HepG2 (cell line): ENCODE measurements at regions not wholly inside any gene's neighbourhood (a gene's known extent, or its start where the extent isn't known, plus 50 kb on each side); places are given as distances from the start of the nearest gene placed in this dataset.
A peak's percentile ranks its signal among the peaks of the same experiment; 100 is the strongest.

Experiments used
- ATAC-seq: fragments of 200-7000 bp; cut with Tn5 transposase; 3 replicates; pipeline ENCODE4 v1.9.1; 2020; ENCODE audit warnings: mild to moderate bottlenecking, moderate library complexity
- BruUV-seq: library from RNA; stranded (reverse); fragments of 400-500 nt; replicated peaks from 2 replicates; lab custom pipeline; 2021; lab: Mats Ljungman, UMichigan
- CTCF ChIA-PET: fragments of 300-600 bp; formaldehyde crosslinking; extraction: SDS; loops from one replicate; lab custom pipeline; 2021; ENCODE audit warnings: low total read pairs, inconsistent platforms, low intra/inter-chr PET ratio; lab: Yijun Ruan, JAX
- POLR2A ChIA-PET: fragments of 350-600 bp; sonication (Branson Sonifier 250); formaldehyde crosslinking; loops from one replicate; lab custom pipeline; 2020; ENCODE audit warnings: antibody characterized with exemption, inconsistent platforms; lab: Yijun Ruan, JAX
- DNase-seq: peaks from one replicate; pipeline ENCODE4 v3.0.0-alpha.2; 2015; ENCODE audit warnings: low spot score
- FAIRE-seq: peaks from 3 replicates; lab custom pipeline; 2011; peaks lifted over from hg19 to GRCh38; lab: Jason Lieb, UNC
- H2AFZ ChIP-seq: one replicate; pipeline ENCODE4 v1.6.1; 2011; ENCODE audit warnings: low read length, inconsistent platforms
- H3K27ac ChIP-seq: fragments of 300-600 bp; 3 replicates; pipeline ENCODE4 v1.8.0; 2011; ENCODE audit warnings: mixed run types, mild to moderate bottlenecking, mixed read lengths, low read length, inconsistent platforms; ENCODE audit not compliant: insufficient read depth; ENCODE audit errors: extremely low read length
- H3K27me3 ChIP-seq, 2 experiments: fragments of 200-600 bp in 1 of 2; 2 replicates in 1 of 2; 3 replicates in 1 of 2; pipeline versions ENCODE4 v1.6.0 to v1.8.0; 2011; ENCODE audit warnings: low read length in 2 of 2, mild to moderate bottlenecking in 2 of 2, moderate library complexity in 2 of 2, inconsistent platforms in 1 of 2; ENCODE audit not compliant: insufficient read depth in 2 of 2, control insufficient read depth in 1 of 2
- H3K36me3 ChIP-seq, 2 experiments: fragments of 200-600 bp in 1 of 2; replicated peaks in 1 of 2; 2 replicates in 1 of 2; 3 replicates in 1 of 2; pipeline versions ENCODE4 v1.5.1 to v1.8.0; 2011; ENCODE audit warnings: low read length in 2 of 2, inconsistent platforms in 1 of 2; ENCODE audit not compliant: insufficient read depth in 2 of 2, control insufficient read depth in 1 of 2
- H3K4me1 ChIP-seq: 2 replicates; pipeline ENCODE4 v1.5.1; 2012; ENCODE audit warnings: low read length, inconsistent platforms; ENCODE audit not compliant: insufficient read depth
- H3K4me2 ChIP-seq: 2 replicates; pipeline ENCODE4 v1.6.0; 2011; ENCODE audit warnings: low read depth, low read length, inconsistent platforms
- H3K4me3 ChIP-seq, 3 experiments: fragments of 200-600 bp in 1 of 3; sonication (generic), shearing (Covaris generic) in 1 of 3; replicated peaks in 1 of 3; 2 replicates each; pipeline ENCODE4 v1.5.1; 2011 to 2016; ENCODE audit warnings: low read length in 3 of 3, inconsistent platforms in 2 of 3, low read depth in 2 of 3, mild to moderate bottlenecking in 2 of 3, control low read depth in 1 of 3, mixed read lengths in 1 of 3; ENCODE audit not compliant: insufficient read depth in 1 of 3
- H3K79me2 ChIP-seq: one replicate; pipeline ENCODE4 v1.6.1; 2011; ENCODE audit warnings: low read length, inconsistent platforms; ENCODE audit not compliant: insufficient read depth
- H3K9ac ChIP-seq: 2 replicates; pipeline ENCODE4 v1.6.0; 2011; ENCODE audit warnings: mild to moderate bottlenecking, low read depth, low read length, inconsistent platforms; ENCODE audit not compliant: insufficient read depth
- H3K9me3 ChIP-seq: 2 replicates; pipeline ENCODE4 v1.5.1; 2012; ENCODE audit warnings: mild to moderate bottlenecking, low read length
- H4K20me1 ChIP-seq: 2 replicates; pipeline ENCODE4 v1.6.0; 2011; ENCODE audit warnings: inconsistent platforms, mild to moderate bottlenecking, low read length, moderate library complexity; ENCODE audit not compliant: insufficient read depth
- FIP1L1 ChIP-seq: fragments of 200-400 bp; formaldehyde crosslinking; IDR thresholded peaks from 2 replicates; pipeline ENCODE4 v1.6.1; 2018; ENCODE audit warnings: low read depth, mild to moderate bottlenecking, low read length, moderate library complexity, borderline replicate concordance; ENCODE audit not compliant: insufficient read depth
- KDM5A ChIP-seq: fragments of 200-600 bp; sonication (generic); IDR thresholded peaks from 2 replicates; pipeline ENCODE4 v1.7.0; 2018; ENCODE audit warnings: antibody characterized with exemption, mild to moderate bottlenecking, low read length, borderline replicate concordance
- MAFK ChIP-seq, 2 experiments: IDR thresholded peaks in 1 of 2; conservative IDR thresholded peaks in 1 of 2; 2 replicates each; pipeline ENCODE4 v1.6.1; 2011; ENCODE audit warnings: improper control_type of control experiment in 2 of 2, low read length in 2 of 2
- REL ChIP-seq: sonication (generic); formaldehyde crosslinking; conservative IDR thresholded peaks from 2 replicates; pipeline ENCODE4 v1.8.0; 2022; ENCODE audit warnings: mild to moderate bottlenecking, missing genetic modification reagents, moderate library complexity
- TGIF2 ChIP-seq: IDR thresholded peaks from 2 replicates; pipeline ENCODE4 v1.6.1; 2016; ENCODE audit warnings: control low read depth, missing compliant biosample characterization
- THYN1 ChIP-seq: sonication (generic); formaldehyde crosslinking; IDR thresholded peaks from 2 replicates; pipeline ENCODE4 v1.8.1; 2023; ENCODE audit warnings: low read depth, mild to moderate bottlenecking, moderate library complexity, missing genetic modification reagents, borderline replicate concordance
- WIZ ChIP-seq: sonication (generic); formaldehyde crosslinking; IDR thresholded peaks from 2 replicates; pipeline ENCODE4 v1.5.1; 2020; ENCODE audit warnings: mild to moderate bottlenecking, missing genetic modification reagents
- WGBS: methylation state at CpG from one replicate; pipeline ENCODE4 v1.1.6; 2017; ENCODE audit warnings: low lambda C conversion rate; 5-methylcytosine and 5-hydroxymethylcytosine counted together
- in situ Hi-C: cut with HindIII; loops from 2 replicates; pipeline ENCODE4 v1.10.0; 2017; ENCODE audit warnings: low pct_unique_long_range_greater_than_20kb; ENCODE audit not compliant: extremely low pct_ligation_motif_present
- intact Hi-C: fragments of 100-400 bp; cut with micrococcal nuclease; formaldehyde crosslinking; loops from one replicate; pipeline ENCODE4 v1.10.0; 2022; ENCODE audit not compliant: unreplicated experiment

DNA sequence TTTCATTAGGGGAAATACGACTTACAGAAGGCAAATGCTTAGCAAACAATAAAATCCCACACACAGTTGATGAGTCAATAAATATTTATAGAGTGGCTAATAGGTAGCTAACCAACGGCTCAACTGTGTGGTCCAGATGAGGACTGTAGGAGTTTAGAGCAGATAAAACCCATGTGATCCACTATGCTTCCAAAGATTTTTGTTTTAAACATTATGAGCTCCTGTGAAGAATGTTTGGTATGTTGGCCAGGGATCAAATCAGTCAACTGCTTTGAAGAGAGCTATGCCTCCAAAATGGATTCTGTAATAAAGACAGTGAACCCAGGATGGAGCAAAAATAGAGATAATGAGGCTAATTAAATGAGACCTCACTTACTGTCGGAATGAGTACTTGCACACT is 72.3 kb upstream of the COL11A1 start:
- intact Hi-C loops (no loop called here), in situ Hi-C loops (no loop called here)
- CTCF ChIA-PET, result no interaction called here
- FAIRE-seq (no peak), ATAC-seq (no peak), DNase-seq (no peak)
- H3K4me1 ChIP-seq, result no peaks in the 10 kb centered on the region
- WGBS, result 7% methylated on average over 3 of the region's 3 CpGs
- no peak overlapping the region for H3K27ac ChIP-seq
- no peak overlapping the region for H3K4me2 ChIP-seq
- no peaks in the 10 kb centered on the region for H3K79me2 ChIP-seq
- no peaks in the 10 kb centered on the region for H3K9me3 ChIP-seq
- H3K27me3 ChIP-seq, result no peaks in the 10 kb centered on the region
- no peak overlapping the region for H2AFZ ChIP-seq
- no peaks in the 10 kb centered on the region for H4K20me1 ChIP-seq
- no peak overlapping the region for H3K9ac ChIP-seq
- H3K36me3 ChIP-seq, result no peaks in the 10 kb centered on the region
- POLR2A ChIA-PET, result no interaction called here
- no peak overlapping the region for H3K4me3 ChIP-seq
- TF ChIP-seq REL (no peak), FIP1L1 (no peak), TGIF2 (CRISPR knock-in tag) (no peak), WIZ (no peak), MAFK (conservative IDR thresholded peaks at IDR 0.05 in 1 of 2, IDR thresholded peaks at IDR 0.05 in 1 of 2; ENCODE audit: low read length in 2 of 2) (0 out of 4 replicates have a peak, but pooled peaks of 1 of the 2 experiments have one; percentile 12)
- BruUV-seq, result no TSS peak

DNA sequence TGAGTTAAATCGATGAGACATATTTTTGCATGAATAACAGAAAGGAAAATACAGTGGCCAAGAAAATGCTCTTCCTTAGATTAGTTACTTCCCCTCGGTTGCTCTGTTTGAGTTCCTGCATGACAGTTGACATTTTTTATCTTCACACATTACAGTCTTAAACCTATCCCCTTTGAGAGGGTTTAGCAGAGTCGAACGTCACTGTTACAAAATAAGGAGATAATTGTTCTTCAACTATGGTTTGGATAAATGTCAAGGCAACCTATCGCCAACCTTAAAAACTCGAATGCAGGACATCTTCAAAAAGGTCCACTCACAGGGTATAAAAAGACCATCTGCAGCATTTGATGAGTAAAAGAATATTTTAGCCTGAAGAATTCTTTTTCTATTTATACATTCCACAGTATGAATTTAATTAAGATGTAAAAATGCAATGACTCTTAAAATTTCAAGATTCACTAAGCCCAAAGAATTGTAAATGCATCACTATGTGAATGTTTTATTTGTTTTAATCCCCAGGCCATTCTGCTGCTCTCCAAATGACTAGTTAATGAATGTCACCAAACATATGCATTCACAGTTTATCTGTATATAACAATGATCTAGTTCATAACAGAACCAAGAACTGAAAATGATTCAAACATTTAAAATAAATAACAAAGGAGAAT is 68.9 kb upstream of the COL11A1 start:
- in situ Hi-C loops (no loop called here), intact Hi-C loops (no loop called here)
- H3K9ac ChIP-seq, result no peak overlapping the region
- no peaks in the 10 kb centered on the region for H3K79me2 ChIP-seq
- no peaks in the 10 kb centered on the region for H4K20me1 ChIP-seq
- no peaks in the 10 kb centered on the region for H3K27me3 ChIP-seq
- H2AFZ ChIP-seq, result no peak overlapping the region
- DNase-seq (no peak), ATAC-seq (no peak), FAIRE-seq (no peak)
- H3K36me3 ChIP-seq, result no peaks in the 10 kb centered on the region
- TF ChIP-seq KDM5A, result no peak
- TF ChIP-seq THYN1 (CRISPR knock-in tag), result no peak
- no peak overlapping the region for H3K4me2 ChIP-seq
- no peaks in the 10 kb centered on the region for H3K4me1 ChIP-seq
- no peak overlapping the region for H3K4me3 ChIP-seq
- ChIA-PET POLR2A (no interaction called here), CTCF (no interaction called here)
- no peaks in the 10 kb centered on the region for H3K9me3 ChIP-seq
- H3K27ac ChIP-seq, result no peak overlapping the region
- 1% methylated on average over 6 of the region's 6 CpGs for WGBS
- BruUV-seq, result no TSS peak
